H7 (cell line): ENCODE measurements at regions not wholly inside any gene's neighbourhood (a gene's known extent, or its start where the extent isn't known, plus 50 kb on each side); places are given as distances from the start of the nearest gene placed in this dataset.
"Not testable (repeated sequence)": the region's sequence is repeated elsewhere in the genome, so short reads cannot be mapped to it uniquely, and the experiment has no call there.

Source experiments
- DNase-seq: peaks from one replicate; pipeline ENCODE4 v3.0.0; 2012
- H3K27me3 ChIP-seq: 2 replicates; pipeline ENCODE4 v1.6.0; 2011; ENCODE audit warnings: mild to moderate bottlenecking, low read length; ENCODE audit not compliant: control insufficient read depth, insufficient read depth
- H3K36me3 ChIP-seq: replicated peaks from 2 replicates; pipeline ENCODE4 v1.5.1; 2011; ENCODE audit warnings: low read length; ENCODE audit not compliant: control insufficient read depth, insufficient read depth
- H3K4me3 ChIP-seq: 2 replicates; pipeline ENCODE4 v1.5.1; 2011; ENCODE audit warnings: low read depth, mild to moderate bottlenecking, control low read depth, low read length, moderate library complexity; ENCODE audit not compliant: insufficient read depth

DNA sequence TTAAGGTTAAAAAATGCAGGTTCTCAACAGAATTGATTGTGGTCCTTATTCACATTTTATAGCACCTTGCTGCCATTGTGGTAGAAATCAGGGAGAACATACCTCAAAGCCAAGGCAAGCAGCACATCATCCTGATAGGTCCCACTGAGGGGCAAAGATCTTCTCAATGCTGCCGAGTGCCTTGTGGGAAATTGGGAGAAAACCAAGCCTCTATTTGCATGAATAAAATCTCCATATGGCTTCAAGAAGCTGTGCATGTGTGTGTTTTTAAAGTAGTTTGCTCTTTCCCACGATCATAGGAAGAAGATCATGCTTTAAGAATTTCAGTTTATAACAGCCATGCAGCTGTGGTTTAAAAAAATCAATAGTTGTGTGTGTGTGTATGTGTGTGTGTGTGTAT lies 216.9 kb upstream of the FBXL7 start:
- Histone ChIP-seq H3K4me3 (no peak overlapping the region), H3K36me3 (no peaks in the 10 kb centered on the region), H3K27me3 (no peaks in the 10 kb centered on the region)
- DNase-seq: no peak

GRCh38 chr5:15282611-15283010 lies 217.4 kb upstream of the FBXL7 start:
- no peaks in the 10 kb centered on the region for H3K36me3 ChIP-seq
- no peaks in the 10 kb centered on the region for H3K27me3 ChIP-seq
- no peak overlapping the region for H3K4me3 ChIP-seq
- no peak for DNase-seq

DNA sequence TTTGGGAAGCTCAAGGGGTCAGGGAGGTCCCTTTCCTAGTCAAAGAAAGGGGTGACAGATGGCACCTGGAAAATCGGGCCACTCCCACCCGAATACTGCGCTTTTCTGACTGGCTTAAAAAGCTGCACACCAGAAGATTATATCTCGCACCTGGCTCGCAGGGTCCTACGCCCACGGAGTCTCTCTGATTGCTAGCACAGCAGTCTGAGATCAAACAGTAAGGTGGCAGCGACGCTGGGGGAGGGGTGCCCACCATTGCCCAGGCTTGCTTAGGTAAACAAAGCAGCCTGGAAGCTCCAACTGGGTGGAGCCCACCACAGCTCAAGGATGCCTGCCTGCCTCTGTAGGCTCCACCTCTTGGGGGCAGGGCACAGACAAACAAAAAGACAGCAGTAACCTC lies 228.4 kb upstream of the FBXL7 start:
- H3K27me3 ChIP-seq, DNase-seq, H3K4me3 ChIP-seq, H3K36me3 ChIP-seq: not testable (repeated sequence)

GRCh38 chr5:15267966-15268365 lies 232.0 kb upstream of the FBXL7 start:
- no peak for DNase-seq
- Histone ChIP-seq H3K27me3 (no peaks in the 10 kb centered on the region), H3K4me3 (no peak overlapping the region), H3K36me3 (no peaks in the 10 kb centered on the region)

GRCh38 chr5:15266841-15267240 lies 233.1 kb upstream of the FBXL7 start:
- no peaks in the 10 kb centered on the region for H3K36me3 ChIP-seq
- no peaks in the 10 kb centered on the region for H3K27me3 ChIP-seq
- no peak overlapping the region for H3K4me3 ChIP-seq
- no peak for DNase-seq

GRCh38 chr5:15266229-15266628 lies 233.8 kb upstream of the FBXL7 start:
- no peaks in the 10 kb centered on the region for H3K27me3 ChIP-seq
- H3K4me3 ChIP-seq: no peak overlapping the region
- H3K36me3 ChIP-seq: no peaks in the 10 kb centered on the region
- DNase-seq: no peak

- no peaks in the 10 kb centered on the region for H3K36me3 ChIP-seq
- DNase-seq: no peak
- H3K4me3 ChIP-seq: no peak overlapping the region
Observed at GRCh38 chr5:15263942-15264341, 236.0 kb upstream of the FBXL7 start.

GRCh38 chr5:15263406-15263805 lies 236.6 kb upstream of the FBXL7 start:
- Histone ChIP-seq H3K4me3 (no peak overlapping the region), H3K27me3 (no peaks in the 10 kb centered on the region), H3K36me3 (no peaks in the 10 kb centered on the region)
- DNase-seq: no peak

More at GRCh38 chr5:15263942-15264341, 236.0 kb upstream of the FBXL7 start:
- no peaks in the 10 kb centered on the region for H3K27me3 ChIP-seq

DNA sequence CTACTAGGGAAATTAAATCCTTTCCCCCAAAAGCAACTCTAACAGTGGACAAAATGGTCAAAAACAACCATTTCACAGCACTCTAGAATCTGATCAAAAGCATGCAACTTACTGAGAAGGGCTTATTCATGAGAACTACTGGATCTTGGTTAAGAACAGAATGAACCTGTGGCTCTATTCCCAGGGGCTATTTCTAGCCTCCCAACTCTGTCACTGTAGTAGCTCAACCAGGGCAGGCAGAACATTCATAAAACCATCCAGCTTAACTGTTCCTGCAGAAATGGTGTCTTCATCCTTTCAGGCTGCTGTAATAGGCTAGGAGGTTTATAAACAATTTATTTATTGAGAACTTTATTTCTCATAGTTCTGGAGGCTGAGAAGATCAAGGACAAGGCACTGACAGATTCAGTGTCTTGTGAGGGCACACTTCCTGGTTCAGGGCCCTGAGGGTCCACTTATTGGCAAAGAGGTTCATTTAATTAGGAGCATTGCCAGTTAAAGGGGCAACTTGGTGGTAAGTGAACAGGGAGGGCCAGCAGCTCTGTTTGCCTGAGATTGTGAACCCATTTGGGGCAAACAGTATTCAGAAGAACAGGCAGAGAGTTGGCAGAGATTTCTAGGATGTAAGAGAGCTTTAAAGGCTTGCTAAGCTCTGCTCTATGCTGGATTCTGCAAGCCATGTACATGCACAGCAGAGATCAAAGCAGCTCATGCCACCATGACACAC lies 238.5 kb upstream of the FBXL7 start:
- Histone ChIP-seq H3K27me3 (no peaks in the 10 kb centered on the region), H3K4me3 (no peak overlapping the region), H3K36me3 (no peaks in the 10 kb centered on the region)
- no peak for DNase-seq

DNA sequence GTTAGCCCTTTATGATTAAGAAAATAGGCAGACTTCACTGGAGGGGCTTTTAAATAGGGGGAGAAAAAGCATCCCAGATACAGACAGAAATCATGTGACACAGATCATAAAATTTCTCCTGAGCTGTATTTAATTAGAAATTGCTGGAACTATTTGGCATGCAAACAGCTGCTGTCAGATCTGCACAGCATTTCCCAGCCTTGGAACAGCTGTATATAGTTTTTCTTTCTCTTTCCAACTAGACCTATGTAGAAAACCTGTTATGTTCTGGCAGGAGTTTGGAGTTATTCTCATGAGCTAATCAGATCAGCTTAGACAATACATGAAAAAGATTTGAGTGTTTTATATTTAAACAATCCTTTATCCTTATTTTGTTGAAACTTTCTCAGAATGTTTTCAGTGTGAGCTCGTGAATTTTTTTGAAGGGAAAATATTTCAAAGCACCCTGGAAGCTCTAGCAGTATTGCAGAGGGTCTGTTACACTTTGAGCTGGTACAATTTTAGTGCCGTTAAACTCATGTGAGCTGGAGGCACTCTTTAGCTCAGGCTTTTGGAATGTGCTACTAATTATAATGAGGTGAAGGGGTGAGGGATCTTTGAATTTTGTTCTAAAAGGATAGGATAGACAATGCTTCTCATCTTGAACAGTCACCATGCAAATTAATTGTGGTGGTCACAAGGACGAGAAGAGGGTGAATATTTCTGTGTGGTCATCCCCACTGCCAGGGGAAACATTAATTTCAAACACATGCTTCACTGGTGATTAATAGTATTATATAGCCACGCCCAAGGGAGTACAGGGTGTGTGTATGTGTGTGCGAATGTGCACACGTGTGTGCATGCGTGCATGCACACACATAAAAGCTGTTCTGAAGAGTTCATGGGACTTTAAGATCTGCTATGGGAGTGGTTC lies 239.4 kb upstream of the FBXL7 start:
- DNase-seq: no peak
- H3K27me3 ChIP-seq: no peaks in the 10 kb centered on the region
- H3K36me3 ChIP-seq: no peaks in the 10 kb centered on the region
- no peak overlapping the region for H3K4me3 ChIP-seq

GRCh38 chr5:15256485-15256884 lies 243.5 kb upstream of the FBXL7 start:
- Histone ChIP-seq H3K4me3 (no peak overlapping the region), H3K27me3 (no peaks in the 10 kb centered on the region), H3K36me3 (no peaks in the 10 kb centered on the region)
- DNase-seq: no peak

DNA sequence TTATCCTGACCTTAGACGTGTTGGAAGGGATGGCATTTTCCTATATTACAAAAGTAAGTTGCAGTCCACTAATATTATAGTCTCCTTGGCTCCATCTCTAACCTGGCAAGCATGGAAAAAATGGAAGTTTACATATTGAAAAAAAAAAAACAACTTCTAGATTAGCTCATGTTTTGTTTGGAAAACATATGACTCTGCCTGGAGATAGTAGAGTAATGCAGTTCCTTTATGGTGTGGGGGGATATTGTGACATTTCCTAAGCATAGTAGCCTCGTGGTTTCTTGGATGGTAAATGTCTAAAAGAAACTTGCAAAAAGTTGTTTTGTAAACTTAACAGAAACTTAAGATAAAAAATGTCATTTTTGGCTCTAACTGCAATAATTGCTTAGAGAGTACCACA lies 244.4 kb upstream of the FBXL7 start:
- no peak for DNase-seq
- Histone ChIP-seq H3K27me3 (no peaks in the 10 kb centered on the region), H3K4me3 (no peak overlapping the region), H3K36me3 (no peaks in the 10 kb centered on the region)

GRCh38 chr5:15254607-15255006 lies 245.4 kb upstream of the FBXL7 start:
- no peak for DNase-seq
- no peak overlapping the region for H3K4me3 ChIP-seq
- H3K36me3 ChIP-seq: no peaks in the 10 kb centered on the region
- no peaks in the 10 kb centered on the region for H3K27me3 ChIP-seq

DNA sequence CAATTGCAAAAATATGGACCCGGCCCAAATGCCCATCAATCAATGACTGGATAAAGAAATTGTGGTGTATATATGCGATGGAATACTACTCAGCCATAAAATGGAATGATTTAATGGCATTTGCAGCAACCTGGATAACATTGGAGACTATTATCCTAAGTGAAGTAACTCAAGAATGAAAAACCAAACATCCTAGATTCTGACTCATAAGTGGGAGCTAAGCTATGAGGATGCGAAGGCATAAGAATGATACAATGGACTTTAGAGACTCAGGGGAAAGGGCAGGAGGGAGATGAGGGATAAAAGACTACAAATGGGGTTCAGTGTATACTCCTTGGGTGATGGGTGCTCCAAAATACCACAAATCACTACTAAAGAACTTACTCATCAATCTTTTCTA lies 247.6 kb upstream of the FBXL7 start:
- Histone ChIP-seq H3K36me3 (no peaks in the 10 kb centered on the region), H3K27me3 (no peaks in the 10 kb centered on the region), H3K4me3 (no peak overlapping the region)
- no peak for DNase-seq

GRCh38 chr5:15249152-15249551 lies 250.8 kb upstream of the FBXL7 start:
- no peak for DNase-seq
- no peaks in the 10 kb centered on the region; the same call in 1 of the 2 replicates for H3K36me3 ChIP-seq
- H3K4me3 ChIP-seq: no peak overlapping the region
- no peaks in the 10 kb centered on the region for H3K27me3 ChIP-seq
